ENCODE measurements at regions not wholly inside any gene's neighbourhood (a gene's known extent, or its start where the extent isn't known, plus 50 kb on each side); places are given as distances from the start of the nearest gene placed in this dataset.

- no peak overlapping the region for H3K4me3 ChIP-seq (ENCODE audit: low read length)
These were observed 125.0 kb upstream of the LIPC start for GRCh38 chr15:58306591-58307312.

DNA sequence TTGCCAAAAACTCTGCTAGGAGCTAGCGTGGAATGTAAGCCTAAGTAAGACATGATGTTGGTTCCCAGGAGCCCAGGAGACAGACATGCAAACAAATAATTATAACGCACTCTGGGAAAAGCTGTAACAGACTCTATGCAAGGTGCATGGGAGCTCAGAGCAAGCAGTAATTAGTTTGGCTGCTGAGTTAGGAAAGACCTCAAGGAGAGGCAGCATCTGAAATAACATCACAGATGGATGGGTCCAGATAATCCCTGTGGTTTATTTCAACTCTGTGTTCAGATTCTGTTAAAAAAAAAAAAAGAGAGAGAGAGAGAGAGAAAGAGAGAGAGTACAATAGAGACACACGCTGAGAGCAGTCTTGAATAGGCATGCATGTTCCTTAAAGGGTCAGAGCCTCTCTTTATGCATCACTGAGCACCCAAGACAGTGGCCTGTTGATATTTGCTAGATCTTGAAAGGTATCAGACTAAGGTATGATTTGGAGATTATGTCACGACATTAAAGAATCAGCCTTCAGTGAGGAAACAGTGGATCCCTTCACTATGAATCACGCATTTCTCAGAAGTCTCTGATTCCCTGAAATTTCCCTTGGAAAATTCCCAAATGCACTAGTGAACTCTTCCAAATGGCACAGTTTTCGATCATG lies 124.4 kb upstream of the LIPC start:
- no peak overlapping the region for H3K4me3 ChIP-seq (ENCODE audit: low read length)
- TF ChIP-seq CTCF (conservative IDR thresholded peaks at IDR 0.05; ENCODE audit: low read length): no peak
- peak; percentile 86 for DNase-seq (ENCODE audit: low read depth)

More at GRCh38 chr15:58306591-58307312, 125.0 kb upstream of the LIPC start:
- TF ChIP-seq CTCF (conservative IDR thresholded peaks at IDR 0.05; ENCODE audit: low read length): no peak
- DNase-seq (ENCODE audit: low read depth): peak; percentile 37

GRCh38 chr15:58308742-58309355 lies 122.9 kb upstream of the LIPC start:
- H3K4me3 ChIP-seq (ENCODE audit: low read length): no peak overlapping the region
- no peak for TF ChIP-seq CTCF (conservative IDR thresholded peaks at IDR 0.05; ENCODE audit: low read length)
- no peak for DNase-seq (ENCODE audit: low read depth)

DNA sequence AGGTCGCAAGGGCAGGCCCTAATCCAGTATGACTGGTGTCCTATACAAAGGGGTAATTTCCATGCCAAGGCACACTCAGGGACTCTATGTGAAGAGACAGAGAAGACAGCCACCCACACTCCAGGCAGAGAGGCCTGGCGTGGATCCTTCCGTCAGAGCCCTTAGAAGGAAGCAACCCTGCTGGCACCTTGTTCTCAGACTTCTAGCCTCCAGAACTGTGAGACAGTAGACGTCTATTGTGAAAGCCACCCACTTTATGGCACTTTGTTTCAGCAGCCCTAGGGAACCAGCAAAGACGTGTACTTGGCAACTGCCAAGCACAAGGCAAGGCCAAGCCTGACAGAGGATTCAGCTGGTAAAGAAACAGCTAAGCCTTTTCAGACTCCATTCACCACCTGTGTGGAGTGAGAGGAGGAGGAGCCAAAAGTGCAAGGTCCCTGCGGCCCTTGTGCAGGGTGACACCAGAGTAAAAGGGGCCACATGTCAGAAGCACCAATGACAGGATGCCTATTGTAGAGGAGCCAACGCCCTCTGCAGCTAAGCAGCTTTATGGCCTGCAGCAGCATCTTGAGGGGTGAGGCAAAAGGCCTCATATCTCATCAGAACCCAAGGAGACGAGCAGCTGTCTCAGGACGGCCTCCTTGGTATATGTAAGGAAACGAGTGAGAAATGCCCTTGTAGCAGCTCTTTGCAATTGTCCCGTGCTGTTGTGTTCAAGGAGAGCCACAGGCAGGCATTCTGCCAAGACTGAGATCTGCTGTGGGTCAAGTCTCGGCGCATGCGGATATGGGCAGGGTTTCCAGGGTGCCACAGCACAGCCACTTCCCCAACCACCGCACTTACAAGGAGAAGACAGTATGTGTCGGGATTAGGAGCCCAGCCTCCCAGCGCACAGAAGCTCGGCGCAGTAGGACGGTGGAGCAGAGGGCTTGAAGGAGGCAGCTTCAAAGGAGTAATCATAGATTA lies 121.5 kb upstream of the LIPC start:
- DNase-seq (ENCODE audit: low read depth): no peak
- H3K4me3 ChIP-seq (ENCODE audit: low read length): no peak overlapping the region
- no peak for TF ChIP-seq CTCF (conservative IDR thresholded peaks at IDR 0.05; ENCODE audit: low read length)

DNA sequence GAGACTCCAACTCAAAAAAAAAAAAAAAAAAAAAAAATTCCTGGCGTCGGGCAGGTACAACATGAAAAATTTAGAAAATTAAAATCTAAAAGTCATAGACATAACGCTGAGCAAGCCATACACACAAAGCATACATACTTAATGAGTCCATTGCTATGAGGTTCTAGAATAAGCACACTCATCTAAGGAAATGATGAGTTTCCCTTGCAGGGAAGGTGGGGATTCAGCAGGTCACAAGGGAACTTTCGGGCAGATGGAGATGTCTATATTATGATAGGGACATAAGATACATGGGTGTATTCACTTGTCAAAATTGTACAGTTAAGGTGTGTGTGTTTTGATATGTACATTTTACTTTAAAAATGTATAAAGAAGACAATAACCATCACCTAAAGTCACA lies 120.2 kb upstream of the LIPC start:
- DNase-seq (ENCODE audit: low read depth): no peak
- no peak for TF ChIP-seq CTCF (conservative IDR thresholded peaks at IDR 0.05; ENCODE audit: low read length)
- H3K4me3 ChIP-seq (ENCODE audit: low read length): no peak overlapping the region

GRCh38 chr15:58312031-58312430 lies 119.8 kb upstream of the LIPC start:
- no peak for DNase-seq (ENCODE audit: low read depth)
- TF ChIP-seq CTCF (conservative IDR thresholded peaks at IDR 0.05; ENCODE audit: low read length): no peak

More at GRCh38 chr15:58312031-58312430, 119.8 kb upstream of the LIPC start:
- no peak overlapping the region for H3K4me3 ChIP-seq (ENCODE audit: low read length)

All from AG10803 (cell line).